H1 (cell line): ENCODE measurements at regions not wholly inside any gene's neighbourhood (a gene's known extent, or its start where the extent isn't known, plus 50 kb on each side); places are given as distances from the start of the nearest gene placed in this dataset.

ENCODE experiments used
- CTCF ChIP-seq, 3 experiments: IDR thresholded peaks; 1 replicate in 2 of 3; 2 replicates in 1 of 3; pipeline versions ENCODE4 v1.5.1 to v1.6.1; 2011; ENCODE audit warnings: low read length in 3 of 3, mild to moderate bottlenecking in 3 of 3, inconsistent platforms in 2 of 3, low read depth in 1 of 3, moderate library complexity in 1 of 3; ENCODE audit not compliant: insufficient read depth in 1 of 3; ENCODE audit errors: control extremely low read depth in 1 of 3
- GABPA ChIP-seq: IDR thresholded peaks from 2 replicates; pipeline ENCODE4 v1.6.1; 2011; ENCODE audit warnings: mild to moderate bottlenecking, low read length, moderate library complexity, borderline replicate concordance; ENCODE audit not compliant: insufficient read depth

- TF ChIP-seq CTCF (IDR thresholded peaks at IDR 0.05; ENCODE audit: control extremely low read depth in 1 of 3, insufficient read depth in 1 of 3, low read depth in 1 of 3, low read length in 3 of 3) (no peak), GABPA (no peak)
Observed at GRCh38 chr3:162677475-162677874, 1180.9 kb downstream of the OTOL1 start (continued).
